ENCODE measurements at regions not wholly inside any gene's neighbourhood (a gene's known extent, or its start where the extent isn't known, plus 50 kb on each side); places are given as distances from the start of the nearest gene placed in this dataset.

DNA sequence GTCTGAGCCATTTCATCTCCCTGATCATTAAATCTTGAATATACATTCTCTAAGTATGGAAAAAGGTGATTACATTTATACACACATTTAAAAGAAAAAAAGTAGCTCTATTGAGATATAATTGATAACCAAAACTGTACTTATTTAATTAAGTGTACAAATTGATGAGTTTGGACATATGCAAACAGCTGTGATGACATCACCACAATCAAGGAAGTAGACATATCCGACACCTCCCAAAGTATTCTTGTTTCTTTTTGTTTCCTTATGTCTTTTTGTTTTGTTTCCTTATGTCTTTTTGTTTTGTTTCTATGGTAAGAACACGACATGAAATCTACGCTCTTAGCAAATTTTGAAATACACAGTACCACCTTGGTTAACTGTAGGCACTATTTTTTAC, 1393.9 kb upstream of the MIR17HG start:
- no peak overlapping the region for H3K4me2 ChIP-seq
- H3K79me2 ChIP-seq (replicated peaks; ENCODE audit: insufficient read depth), result no peaks in the 10 kb centered on the region
- H3K36me3 ChIP-seq (ENCODE audit: insufficient read depth), result no peaks in the 10 kb centered on the region
- no peak overlapping the region for H2AFZ ChIP-seq
- H3K4me1 ChIP-seq (ENCODE audit: insufficient read depth), result no peaks in the 10 kb centered on the region
- no peaks in the 10 kb centered on the region for H3K4me1 Mint-ChIP-seq
- no peaks in the 10 kb centered on the region; the same call in 2 of the 3 replicates for H3K36me3 Mint-ChIP-seq (ENCODE audit: low read depth)
- H4K20me1 ChIP-seq (replicated peaks; ENCODE audit: insufficient read depth), result no peaks in the 10 kb centered on the region
- H3K27ac Mint-ChIP-seq, result no peak overlapping the region
- no peak for TF ChIP-seq ZNF331 (CRISPR knock-in tag; IDR thresholded peaks at IDR 0.05; ENCODE audit: low read depth)
- H3K4me3 ChIP-seq, result no peak overlapping the region
- H3F3A ChIP-seq (replicated peaks; ENCODE audit: low read depth), result no peaks in the 10 kb centered on the region
- no peak overlapping the region for H3K27ac ChIP-seq (ENCODE audit: low read depth)
- no peaks in the 10 kb centered on the region for H3K9me2 ChIP-seq (ENCODE audit: insufficient read depth)
- H3K9me3 Mint-ChIP-seq, result peaks cover 3% of the 10 kb centered on the region; the same call in 1 of the 3 replicates
- ATAC-seq (no peak), DNase-seq (ENCODE audit: low spot score) (no peak)
- H3K27me3 ChIP-seq (ENCODE audit: insufficient read depth), result no peaks in the 10 kb centered on the region
- H3K27me3 Mint-ChIP-seq (ENCODE audit: insufficient read depth, low read depth, poor library complexity), result no peaks in the 10 kb centered on the region
- H3K4me3 Mint-ChIP-seq, result no peak overlapping the region

GRCh38 chr13:89955773-89956172, 1391.7 kb upstream of the MIR17HG start:
- TF ChIP-seq ZNF331 (CRISPR knock-in tag; IDR thresholded peaks at IDR 0.05; ENCODE audit: low read depth), result no peak
- no peak overlapping the region for H3K4me2 ChIP-seq
- peaks cover 3% of the 10 kb centered on the region; the same call in 1 of the 3 replicates for H3K9me3 Mint-ChIP-seq
- H3K36me3 ChIP-seq (ENCODE audit: insufficient read depth), result no peaks in the 10 kb centered on the region
- H3K4me3 Mint-ChIP-seq, result no peak overlapping the region
- H4K20me1 ChIP-seq (replicated peaks; ENCODE audit: insufficient read depth), result no peaks in the 10 kb centered on the region
- ATAC-seq (no peak), DNase-seq (ENCODE audit: low spot score) (no peak)
- no peaks in the 10 kb centered on the region for H3K27me3 Mint-ChIP-seq (ENCODE audit: insufficient read depth, low read depth, poor library complexity)
- no peak overlapping the region for H3K27ac ChIP-seq (ENCODE audit: low read depth)
- no peaks in the 10 kb centered on the region for H3K4me1 ChIP-seq (ENCODE audit: insufficient read depth)
- H3K79me2 ChIP-seq (replicated peaks; ENCODE audit: insufficient read depth), result no peaks in the 10 kb centered on the region
- H3K27me3 ChIP-seq (ENCODE audit: insufficient read depth), result no peaks in the 10 kb centered on the region
- no peaks in the 10 kb centered on the region; the same call in 2 of the 3 replicates for H3K36me3 Mint-ChIP-seq (ENCODE audit: low read depth)
- no peak overlapping the region for H3K4me3 ChIP-seq
- no peak overlapping the region for H3K27ac Mint-ChIP-seq
- no peaks in the 10 kb centered on the region for H3K9me2 ChIP-seq (ENCODE audit: insufficient read depth)
- no peaks in the 10 kb centered on the region for H3K4me1 Mint-ChIP-seq
- H2AFZ ChIP-seq, result no peak overlapping the region
- no peaks in the 10 kb centered on the region for H3F3A ChIP-seq (replicated peaks; ENCODE audit: low read depth)

- Mint-ChIP-seq H3K36me3 (ENCODE audit: low read depth) (no peaks in the 10 kb centered on the region; the same call in 2 of the 3 replicates), H3K4me1 (no peaks in the 10 kb centered on the region; the same call in 2 of the 3 replicates), H3K4me3 (no peak overlapping the region), H3K9me3 (peaks cover 3% of the 10 kb centered on the region; the same call in 1 of the 3 replicates), H3K27me3 (ENCODE audit: insufficient read depth, low read depth, poor library complexity) (no peaks in the 10 kb centered on the region), H3K27ac (no peak overlapping the region)
- Histone ChIP-seq H4K20me1 (replicated peaks; ENCODE audit: insufficient read depth) (no peaks in the 10 kb centered on the region), H3F3A (replicated peaks; ENCODE audit: low read depth) (no peaks in the 10 kb centered on the region), H3K79me2 (replicated peaks; ENCODE audit: insufficient read depth) (no peaks in the 10 kb centered on the region), H2AFZ (0 out of 2 replicates have a peak overlapping the region, but pooled peaks have one; percentile 12), H3K27me3 (ENCODE audit: insufficient read depth) (no peaks in the 10 kb centered on the region), H3K4me1 (ENCODE audit: insufficient read depth) (no peaks in the 10 kb centered on the region), H3K4me3 (no peak overlapping the region), H3K36me3 (ENCODE audit: insufficient read depth) (no peaks in the 10 kb centered on the region), H3K4me2 (no peak overlapping the region), H3K9me2 (ENCODE audit: insufficient read depth) (no peaks in the 10 kb centered on the region), H3K27ac (ENCODE audit: low read depth) (no peak overlapping the region)
- no peak for TF ChIP-seq ZNF331 (CRISPR knock-in tag; IDR thresholded peaks at IDR 0.05; ENCODE audit: low read depth)
- no peak for TF ChIP-seq POLR2AphosphoS5 (IDR thresholded peaks at IDR 0.05; ENCODE audit: low read depth)
- ATAC-seq, result no peak
- no peak for DNase-seq (ENCODE audit: low spot score)
Observed at GRCh38 chr13:89959074-89959473, 1388.4 kb upstream of the MIR17HG start.

DNA sequence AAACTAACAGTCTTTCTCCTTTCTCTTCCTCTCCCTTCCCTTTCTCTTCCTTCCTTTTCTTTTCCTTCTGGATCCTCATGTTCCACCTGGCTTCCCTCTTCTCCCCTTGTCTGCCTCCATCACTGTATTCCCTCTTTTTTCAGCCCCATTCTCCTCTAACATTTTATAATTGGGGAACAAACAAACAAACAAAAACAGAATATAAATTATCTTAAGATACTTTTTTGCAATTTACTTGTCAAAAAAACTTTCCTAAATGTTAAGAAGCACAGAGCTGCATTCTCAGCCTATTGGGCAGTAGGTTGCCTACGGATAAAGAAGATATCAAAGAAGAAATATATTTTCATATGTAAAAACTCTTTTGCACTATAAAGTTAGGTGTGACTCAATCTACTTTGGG, 1382.2 kb upstream of the MIR17HG start:
- no peak overlapping the region for H3K27ac Mint-ChIP-seq
- Histone ChIP-seq H3K27ac (ENCODE audit: low read depth) (no peak overlapping the region), H3K4me1 (ENCODE audit: insufficient read depth) (no peaks in the 10 kb centered on the region; the same call in 1 of the 2 replicates), H3F3A (replicated peaks; ENCODE audit: low read depth) (no peaks in the 10 kb centered on the region), H2AFZ (no peak overlapping the region), H3K9me2 (ENCODE audit: insufficient read depth) (no peaks in the 10 kb centered on the region), H3K4me2 (no peak overlapping the region), H3K36me3 (ENCODE audit: insufficient read depth) (no peaks in the 10 kb centered on the region), H3K4me3 (no peak overlapping the region), H3K27me3 (ENCODE audit: insufficient read depth) (peaks cover 33% of the 10 kb centered on the region), H4K20me1 (replicated peaks; ENCODE audit: insufficient read depth) (no peaks in the 10 kb centered on the region), H3K79me2 (replicated peaks; ENCODE audit: insufficient read depth) (no peaks in the 10 kb centered on the region)
- peaks cover 9% of the 10 kb centered on the region; the same call in 2 of the 3 replicates for H3K4me1 Mint-ChIP-seq
- ATAC-seq, result no peak
- H3K27me3 Mint-ChIP-seq (ENCODE audit: insufficient read depth, low read depth, poor library complexity), result no peaks in the 10 kb centered on the region
- no peaks in the 10 kb centered on the region for H3K9me3 Mint-ChIP-seq
- H3K4me3 Mint-ChIP-seq, result no peak overlapping the region
- H3K36me3 Mint-ChIP-seq (ENCODE audit: low read depth), result no peaks in the 10 kb centered on the region
- no peak for DNase-seq (ENCODE audit: low spot score)
- TF ChIP-seq, protein P1, sequence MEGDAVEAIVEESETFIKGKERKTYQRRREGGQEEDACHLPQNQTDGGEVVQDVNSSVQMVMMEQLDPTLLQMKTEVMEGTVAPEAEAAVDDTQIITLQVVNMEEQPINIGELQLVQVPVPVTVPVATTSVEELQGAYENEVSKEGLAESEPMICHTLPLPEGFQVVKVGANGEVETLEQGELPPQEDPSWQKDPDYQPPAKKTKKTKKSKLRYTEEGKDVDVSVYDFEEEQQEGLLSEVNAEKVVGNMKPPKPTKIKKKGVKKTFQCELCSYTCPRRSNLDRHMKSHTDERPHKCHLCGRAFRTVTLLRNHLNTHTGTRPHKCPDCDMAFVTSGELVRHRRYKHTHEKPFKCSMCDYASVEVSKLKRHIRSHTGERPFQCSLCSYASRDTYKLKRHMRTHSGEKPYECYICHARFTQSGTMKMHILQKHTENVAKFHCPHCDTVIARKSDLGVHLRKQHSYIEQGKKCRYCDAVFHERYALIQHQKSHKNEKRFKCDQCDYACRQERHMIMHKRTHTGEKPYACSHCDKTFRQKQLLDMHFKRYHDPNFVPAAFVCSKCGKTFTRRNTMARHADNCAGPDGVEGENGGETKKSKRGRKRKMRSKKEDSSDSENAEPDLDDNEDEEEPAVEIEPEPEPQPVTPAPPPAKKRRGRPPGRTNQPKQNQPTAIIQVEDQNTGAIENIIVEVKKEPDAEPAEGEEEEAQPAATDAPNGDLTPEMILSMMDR (conservative IDR thresholded peaks at IDR 0.05; ENCODE audit: low read depth in 2 of 2), result no peak
- TF ChIP-seq NANOG (IDR thresholded peaks at IDR 0.05; ENCODE audit: borderline replicate concordance), result no peak
- TF ChIP-seq ETS1 (IDR thresholded peaks at IDR 0.05), result no peak
- no peak for TF ChIP-seq EZH2 (IDR thresholded peaks at IDR 0.05; ENCODE audit: low read depth, unreplicated experiment)
- no peak for TF ChIP-seq JUNB (IDR thresholded peaks at IDR 0.05; ENCODE audit: unreplicated experiment)
- no peak for TF ChIP-seq STAT1 (IDR thresholded peaks at IDR 0.05; ENCODE audit: unreplicated experiment)
- TF ChIP-seq ZNF114 (CRISPR knock-in tag; IDR thresholded peaks at IDR 0.05), result no peak
- TF ChIP-seq ZNF331 (CRISPR knock-in tag; IDR thresholded peaks at IDR 0.05; ENCODE audit: low read depth), result no peak
- no peak for TF ChIP-seq POLR2AphosphoS5 (IDR thresholded peaks at IDR 0.05; ENCODE audit: low read depth)

Data from GM23338 (cell line).